ENCODE measurements at regions not wholly inside any gene's neighbourhood (a gene's known extent, or its start where the extent isn't known, plus 50 kb on each side); places are given as distances from the start of the nearest gene placed in this dataset.
"Not testable (repeated sequence)": the region's sequence is repeated elsewhere in the genome, so short reads cannot be mapped to it uniquely, and the experiment has no call there.

DNA sequence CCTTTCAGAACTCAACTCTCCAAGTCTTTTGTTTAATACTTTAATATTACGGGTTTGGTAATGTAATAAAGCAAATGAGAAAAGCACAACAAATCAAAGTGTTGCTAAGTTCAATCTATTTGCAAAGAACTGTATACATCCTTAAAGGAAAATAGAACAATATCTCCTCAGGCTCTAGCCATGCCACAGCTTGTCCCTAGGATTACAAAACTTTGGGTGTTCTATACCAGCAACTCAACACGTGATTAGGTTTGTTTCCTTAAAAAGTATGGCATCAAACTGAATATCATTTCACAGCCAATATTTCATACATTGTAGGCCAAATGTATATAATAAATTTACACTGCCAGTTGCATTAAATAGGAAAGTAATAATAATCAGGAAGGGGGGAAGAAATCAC, 418.6 kb upstream of the MDFIC2 start:
- DNase-seq (no peak), ATAC-seq (no peak)
- Mint-ChIP-seq H3K36me3 (no peaks in the 10 kb centered on the region), H3K4me3 (no peak overlapping the region), H3K27ac (no peak overlapping the region), H3K4me1 (no peaks in the 10 kb centered on the region), H3K27me3 (peaks cover 14% of the 10 kb centered on the region), H3K9me3 (ENCODE audit: low read depth) (no peaks in the 10 kb centered on the region)
- CTCF ChIA-PET: no interaction called here

GRCh38 chr3:70729845-70730244, 417.4 kb upstream of the MDFIC2 start:
- Mint-ChIP-seq H3K27ac (no peak overlapping the region), H3K36me3 (no peaks in the 10 kb centered on the region), H3K9me3 (ENCODE audit: low read depth) (no peaks in the 10 kb centered on the region), H3K4me1 (no peaks in the 10 kb centered on the region), H3K4me3 (no peak overlapping the region), H3K27me3 (peaks cover 17% of the 10 kb centered on the region)
- no peak for DNase-seq
- ATAC-seq: no peak
- CTCF ChIA-PET: no interaction called here

DNA sequence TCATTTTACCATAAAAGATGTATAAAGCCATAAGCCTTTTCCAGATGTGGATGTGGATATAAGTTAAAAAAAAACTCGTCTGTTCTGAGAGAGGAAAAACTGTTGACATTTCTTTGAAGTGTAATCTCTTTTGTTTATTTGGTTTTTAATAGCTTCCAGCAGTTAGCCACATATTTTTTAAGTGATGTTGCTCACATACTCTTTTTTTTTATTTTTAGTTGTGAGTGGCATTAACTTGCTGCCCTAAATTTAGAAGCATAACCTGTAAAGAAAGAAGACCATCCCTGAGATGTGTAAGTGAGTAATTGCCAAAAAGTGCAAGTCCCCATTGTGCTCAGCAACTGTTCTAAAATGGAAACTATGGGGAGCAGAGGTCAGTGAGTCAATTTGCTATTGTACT, 415.9 kb upstream of the MDFIC2 start:
- DNase-seq: no peak
- CTCF ChIA-PET: no interaction called here
- Mint-ChIP-seq H3K27me3 (peaks cover 13% of the 10 kb centered on the region), H3K4me1 (no peaks in the 10 kb centered on the region), H3K27ac (no peak overlapping the region), H3K4me3 (no peak overlapping the region), H3K36me3 (no peaks in the 10 kb centered on the region), H3K9me3 (ENCODE audit: low read depth) (no peaks in the 10 kb centered on the region)
- no peak for ATAC-seq

DNA sequence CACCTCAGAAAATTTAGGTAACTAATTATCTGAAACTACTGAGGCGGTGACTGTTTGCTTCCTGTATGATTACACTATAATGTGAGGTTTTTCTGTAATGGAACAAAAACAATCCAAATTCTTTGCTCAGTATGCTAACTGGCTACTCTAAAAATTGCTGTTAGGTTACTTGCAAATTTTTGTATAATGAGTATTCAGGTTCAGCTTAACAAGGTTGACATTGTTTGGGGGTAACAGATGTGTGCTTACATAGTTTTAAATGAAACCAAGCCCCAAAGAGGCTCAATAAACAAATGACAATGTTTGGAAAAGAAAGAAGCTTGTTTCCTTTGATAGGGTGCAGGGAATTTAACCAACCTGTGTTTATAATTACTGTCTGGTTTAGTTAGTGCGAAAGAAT, 414.5 kb upstream of the MDFIC2 start:
- DNase-seq: no peak
- CTCF ChIA-PET: no interaction called here
- peaks cover 7% of the 10 kb centered on the region for H3K27me3 Mint-ChIP-seq
- H3K4me3 Mint-ChIP-seq: no peak overlapping the region
- H3K9me3 Mint-ChIP-seq (ENCODE audit: low read depth): no peaks in the 10 kb centered on the region
- H3K27ac Mint-ChIP-seq: no peak overlapping the region
- H3K36me3 Mint-ChIP-seq: no peaks in the 10 kb centered on the region
- H3K4me1 Mint-ChIP-seq: no peaks in the 10 kb centered on the region
- no peak for ATAC-seq

GRCh38 chr3:70726096-70726938, 413.9 kb upstream of the MDFIC2 start:
- H3K9me3 Mint-ChIP-seq (ENCODE audit: low read depth): no peaks in the 10 kb centered on the region
- H3K4me3 Mint-ChIP-seq: no peak overlapping the region
- no peak for DNase-seq
- H3K27me3 Mint-ChIP-seq: peaks cover 7% of the 10 kb centered on the region
- no peak for ATAC-seq
- H3K36me3 Mint-ChIP-seq: no peaks in the 10 kb centered on the region
- CTCF ChIA-PET: no interaction called here
- no peaks in the 10 kb centered on the region for H3K4me1 Mint-ChIP-seq
- H3K27ac Mint-ChIP-seq: no peak overlapping the region

GRCh38 chr3:70722018-70722417, 409.6 kb upstream of the MDFIC2 start:
- Mint-ChIP-seq H3K36me3 (no peaks in the 10 kb centered on the region), H3K4me1 (no peaks in the 10 kb centered on the region), H3K27me3 (peaks cover 19% of the 10 kb centered on the region), H3K4me3 (no peak overlapping the region), H3K9me3 (ENCODE audit: low read depth) (no peaks in the 10 kb centered on the region), H3K27ac (no peak overlapping the region)
- DNase-seq (no peak), ATAC-seq (no peak)
- CTCF ChIA-PET: no interaction called here

GRCh38 chr3:70716832-70717231, 404.4 kb upstream of the MDFIC2 start:
- Mint-ChIP-seq H3K27me3 (peaks cover 23% of the 10 kb centered on the region), H3K4me1 (no peaks in the 10 kb centered on the region), H3K27ac (no peak overlapping the region), H3K4me3 (no peak overlapping the region), H3K36me3 (peaks cover 1% of the 10 kb centered on the region), H3K9me3 (ENCODE audit: low read depth) (peaks cover 8% of the 10 kb centered on the region)
- ATAC-seq: no peak
- DNase-seq: no peak
- CTCF ChIA-PET: no interaction called here

DNA sequence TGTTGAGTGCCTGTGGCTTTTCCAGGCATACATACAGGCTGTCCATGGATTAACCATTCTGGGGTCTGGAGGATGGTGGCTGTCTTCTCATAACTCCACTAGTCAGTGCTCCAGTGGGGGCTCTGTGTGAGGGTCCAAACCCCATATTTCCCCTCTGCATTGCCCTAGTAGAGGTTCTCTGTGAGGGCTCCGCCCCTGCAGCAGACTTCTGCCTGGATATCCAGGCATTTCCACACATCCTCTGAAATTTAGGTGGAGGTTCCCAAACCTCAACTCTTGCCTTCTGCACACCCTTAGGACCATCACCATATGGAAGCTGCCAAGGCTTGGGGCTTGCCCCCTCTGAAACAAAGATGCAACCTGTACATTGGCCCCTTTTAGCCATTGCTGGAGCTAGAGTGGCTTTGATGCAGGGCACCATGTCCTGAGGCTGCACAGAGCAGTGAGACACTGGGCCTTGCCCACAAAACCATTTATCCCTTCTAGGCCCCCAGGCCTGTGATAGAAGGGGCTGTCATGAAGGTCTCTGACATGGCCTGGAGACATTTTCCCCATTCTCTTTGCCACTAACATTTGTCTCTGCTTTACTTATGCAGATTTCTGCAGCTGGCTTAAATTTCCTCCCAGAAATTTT, 400.1 kb upstream of the MDFIC2 start:
- Mint-ChIP-seq H3K36me3 (peaks cover 2% of the 10 kb centered on the region), H3K4me1 (no peaks in the 10 kb centered on the region), H3K9me3 (ENCODE audit: low read depth) (peaks cover 8% of the 10 kb centered on the region), H3K27me3 (peaks cover 8% of the 10 kb centered on the region), H3K27ac (no peak overlapping the region), H3K4me3 (no peak overlapping the region)
- DNase-seq (no peak), ATAC-seq (no peak)
- CTCF ChIA-PET: no interaction called here

- Mint-ChIP-seq H3K27me3 (peaks cover 49% of the 10 kb centered on the region), H3K27ac (no peak overlapping the region), H3K36me3 (no peaks in the 10 kb centered on the region), H3K4me1 (no peaks in the 10 kb centered on the region), H3K9me3 (ENCODE audit: low read depth) (no peaks in the 10 kb centered on the region), H3K4me3 (no peak overlapping the region)
- ATAC-seq (no peak), DNase-seq (no peak)
- CTCF ChIA-PET: interaction anchor here (0.7 kb wide), 1 partner anchor 943 kb away, joined by 3 read pairs; no protein-coding TSS in a partner anchor
Observed at GRCh38 chr3:70703305-70704102, 391.1 kb upstream of the MDFIC2 start.

DNA sequence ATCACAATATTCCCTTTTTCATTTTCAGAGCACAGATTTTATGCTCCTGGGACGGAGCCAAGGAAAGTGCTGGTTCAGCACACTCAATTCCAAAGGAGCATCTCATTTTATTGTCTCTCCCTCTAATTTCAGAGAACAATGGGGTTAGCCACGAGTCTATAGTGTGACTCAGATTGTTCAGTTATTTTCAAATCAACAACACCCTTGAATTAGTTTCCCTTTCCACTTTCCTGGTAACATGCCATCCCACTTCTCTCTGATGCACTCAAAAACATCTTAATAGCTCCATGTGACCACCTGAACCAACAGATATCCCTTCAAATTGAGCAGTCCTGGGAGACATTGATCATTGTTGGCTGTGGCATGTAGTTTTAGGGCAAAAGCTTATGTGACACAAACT, 389.7 kb upstream of the MDFIC2 start:
- ATAC-seq: no peak
- H3K36me3 Mint-ChIP-seq: no peaks in the 10 kb centered on the region

GRCh38 chr3:70684701-70685100, 372.3 kb upstream of the MDFIC2 start:
- ATAC-seq: no peak

More for the DNA sequence above, 389.7 kb upstream of the MDFIC2 start:
- H3K9me3 Mint-ChIP-seq (ENCODE audit: low read depth): no peaks in the 10 kb centered on the region
- H3K4me3 Mint-ChIP-seq: no peak overlapping the region
- no peaks in the 10 kb centered on the region for H3K4me1 Mint-ChIP-seq
- CTCF ChIA-PET: no interaction called here
- H3K27me3 Mint-ChIP-seq: peaks cover 51% of the 10 kb centered on the region
- H3K27ac Mint-ChIP-seq: no peak overlapping the region
- no peak for DNase-seq

GRCh38 chr3:70675810-70676209, 363.4 kb upstream of the MDFIC2 start:
- DNase-seq; H3K27me3 Mint-ChIP-seq; H3K9me3 Mint-ChIP-seq (ENCODE audit: low read depth); H3K27ac Mint-ChIP-seq; ATAC-seq; H3K4me1 Mint-ChIP-seq; CTCF ChIA-PET; H3K36me3 Mint-ChIP-seq; H3K4me3 Mint-ChIP-seq: not testable (repeated sequence)

More at GRCh38 chr3:70684701-70685100, 372.3 kb upstream of the MDFIC2 start:
- Mint-ChIP-seq H3K27me3 (peaks cover 8% of the 10 kb centered on the region), H3K27ac (no peak overlapping the region), H3K4me1 (no peaks in the 10 kb centered on the region), H3K4me3 (no peak overlapping the region), H3K9me3 (ENCODE audit: low read depth) (no peaks in the 10 kb centered on the region), H3K36me3 (no peaks in the 10 kb centered on the region)
- CTCF ChIA-PET: no interaction called here
- no peak for DNase-seq

DNA sequence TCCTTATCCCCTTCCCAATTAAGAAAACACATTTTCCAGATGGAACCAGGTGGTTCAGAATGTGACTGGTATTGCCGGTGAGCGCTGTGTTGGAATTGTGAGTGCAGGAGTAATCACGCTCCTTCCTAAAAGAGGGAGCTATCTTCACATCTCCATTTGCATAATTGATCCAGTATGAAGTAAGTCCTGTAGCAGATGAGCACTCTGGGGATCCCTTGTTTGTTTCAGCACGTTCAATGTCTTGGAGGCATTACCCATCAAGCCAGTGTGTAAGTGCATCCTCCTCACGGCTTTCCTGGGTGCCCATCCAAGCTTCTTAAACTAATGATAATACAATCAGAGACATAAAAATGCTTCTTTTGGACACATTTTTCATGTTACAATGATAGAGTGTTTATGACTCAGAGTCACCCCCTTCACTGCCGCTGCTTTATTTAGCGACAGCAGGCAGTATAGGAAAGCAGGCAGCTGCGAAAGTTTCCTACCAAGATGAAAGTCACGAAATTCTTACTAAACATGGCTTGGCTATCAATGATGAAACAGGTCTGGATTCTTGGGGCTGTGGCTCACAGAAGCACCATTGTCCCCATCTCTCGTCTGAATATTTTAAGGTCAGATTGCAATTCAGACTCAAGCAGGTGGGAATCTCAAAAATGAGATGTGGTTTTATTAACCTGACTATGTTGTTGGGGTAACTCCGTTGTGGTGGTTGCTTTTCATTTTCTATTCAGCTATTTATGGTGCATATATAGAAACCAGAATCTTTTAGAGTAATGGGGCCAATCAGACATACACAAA, 346.3 kb upstream of the MDFIC2 start:
- DNase-seq (no peak), ATAC-seq (no peak)
- Mint-ChIP-seq H3K36me3 (no peaks in the 10 kb centered on the region), H3K4me1 (no peaks in the 10 kb centered on the region), H3K9me3 (ENCODE audit: low read depth) (no peaks in the 10 kb centered on the region), H3K27me3 (peaks cover 6% of the 10 kb centered on the region), H3K27ac (no peak overlapping the region), H3K4me3 (no peak overlapping the region)
- CTCF ChIA-PET: no interaction called here
